SJCRH30 (cell line): ENCODE measurements at regions not wholly inside any gene's neighbourhood (a gene's known extent, or its start where the extent isn't known, plus 50 kb on each side); places are given as distances from the start of the nearest gene placed in this dataset.
"Not testable (repeated sequence)": the region's sequence is repeated elsewhere in the genome, so short reads cannot be mapped to it uniquely, and the experiment has no call there.

Experiments used
- DNase-seq, 2 experiments: peaks; one replicate each; pipeline ENCODE4 v3.0.0-alpha.2; 2015 to 2020
- H3K27ac ChIP-seq: fragments of 250-450 bp; sonication (Bioruptor Pico); 2 replicates; pipeline ENCODE4 v1.5.1; 2020; ENCODE audit warnings: mild to moderate bottlenecking, moderate library complexity
- H3K27me3 ChIP-seq: fragments of 250-450 bp; sonication (Bioruptor Pico); 2 replicates; pipeline ENCODE4 v1.5.1; 2020; ENCODE audit warnings: mild to moderate bottlenecking, moderate library complexity
- H3K36me3 ChIP-seq: fragments of 250-450 bp; sonication (Bioruptor Pico); 2 replicates; pipeline ENCODE4 v1.5.1; 2020; ENCODE audit warnings: mild to moderate bottlenecking, moderate library complexity
- H3K4me1 ChIP-seq: fragments of 250-450 bp; sonication (Bioruptor Pico); 2 replicates; pipeline ENCODE4 v1.5.1; 2020; ENCODE audit warnings: mild to moderate bottlenecking, moderate library complexity
- H3K4me3 ChIP-seq: fragments of 250-450 bp; sonication (Bioruptor Pico); 2 replicates; pipeline ENCODE4 v1.5.1; 2020; ENCODE audit warnings: mild to moderate bottlenecking, moderate library complexity
- H3K9me3 ChIP-seq: fragments of 250-450 bp; sonication (Bioruptor Pico); replicated peaks from 2 replicates; pipeline ENCODE4 v1.5.1; 2020; ENCODE audit warnings: mild to moderate bottlenecking, moderate library complexity

GRCh38 chr9:21696411-21696871 is 106.0 kb upstream of the MTAP start:
- DNase-seq = no peak
- Histone ChIP-seq H3K27ac (no peak overlapping the region), H3K27me3 (0 out of 2 replicates have a peak, but pooled peaks cover 2% of the 10 kb centered on the region), H3K9me3 (no peaks in the 10 kb centered on the region), H3K4me1 (no peaks in the 10 kb centered on the region), H3K4me3 (no peak overlapping the region), H3K36me3 (no peaks in the 10 kb centered on the region)

- no peaks in the 10 kb centered on the region for H3K27me3 ChIP-seq
- H3K36me3 ChIP-seq = no peaks in the 10 kb centered on the region
- no peak overlapping the region for H3K4me3 ChIP-seq
- DNase-seq = peak in 1 of 2 experiments; percentile 19
- no peaks in the 10 kb centered on the region for H3K9me3 ChIP-seq
- peak overlapping the region; percentile 34 for H3K27ac ChIP-seq
- H3K4me1 ChIP-seq = peaks cover 5% of the 10 kb centered on the region
These were observed 94.2 kb upstream of the MTAP start for GRCh38 chr9:21708260-21708711.

GRCh38 chr9:21708856-21709255 is 93.6 kb upstream of the MTAP start:
- no peaks in the 10 kb centered on the region for H3K27me3 ChIP-seq
- no peak overlapping the region; the same call in 1 of the 2 replicates for H3K4me3 ChIP-seq
- H3K4me1 ChIP-seq = peaks cover 5% of the 10 kb centered on the region
- DNase-seq = peak; percentile 27 to 55
- no peaks in the 10 kb centered on the region for H3K9me3 ChIP-seq
- H3K27ac ChIP-seq = peak overlapping the region; percentile 34
- no peaks in the 10 kb centered on the region for H3K36me3 ChIP-seq

- peak; percentile 42 to 72 for DNase-seq
- Histone ChIP-seq H3K9me3 (no peaks in the 10 kb centered on the region), H3K27ac (no peak overlapping the region)
These were observed 92.9 kb upstream of the MTAP start for GRCh38 chr9:21709464-21710058.

GRCh38 chr9:21710548-21711191 is 91.8 kb upstream of the MTAP start:
- Histone ChIP-seq H3K36me3 (no peaks in the 10 kb centered on the region), H3K9me3 (no peaks in the 10 kb centered on the region), H3K27me3 (no peaks in the 10 kb centered on the region), H3K4me1 (peaks cover 5% of the 10 kb centered on the region), H3K4me3 (no peak overlapping the region), H3K27ac (no peak overlapping the region)
- no peak for DNase-seq

More at GRCh38 chr9:21709464-21710058, 92.9 kb upstream of the MTAP start:
- Histone ChIP-seq H3K27me3 (no peaks in the 10 kb centered on the region), H3K36me3 (no peaks in the 10 kb centered on the region), H3K4me3 (no peak overlapping the region; the same call in 1 of the 2 replicates), H3K4me1 (peaks cover 5% of the 10 kb centered on the region)

- DNase-seq = peak in 1 of 2 experiments; percentile 4
- Histone ChIP-seq H3K4me1 (peaks cover 5% of the 10 kb centered on the region), H3K27ac (no peak overlapping the region), H3K4me3 (no peak overlapping the region), H3K27me3 (no peaks in the 10 kb centered on the region), H3K9me3 (no peaks in the 10 kb centered on the region), H3K36me3 (no peaks in the 10 kb centered on the region)
These were observed 90.9 kb upstream of the MTAP start for GRCh38 chr9:21711504-21711903.

- Histone ChIP-seq H3K36me3 (no peaks in the 10 kb centered on the region), H3K4me3 (no peak overlapping the region), H3K27ac (no peak overlapping the region), H3K4me1 (no peaks in the 10 kb centered on the region), H3K27me3 (no peaks in the 10 kb centered on the region), H3K9me3 (no peaks in the 10 kb centered on the region)
- no peak for DNase-seq
These were observed 87.0 kb upstream of the MTAP start for GRCh38 chr9:21715408-21715807.

- H3K4me3 ChIP-seq = no peak overlapping the region
- H3K4me1 ChIP-seq = no peaks in the 10 kb centered on the region
- H3K9me3 ChIP-seq = no peaks in the 10 kb centered on the region
- H3K27me3 ChIP-seq = no peaks in the 10 kb centered on the region
- no peak for DNase-seq
- H3K36me3 ChIP-seq = no peaks in the 10 kb centered on the region
- no peak overlapping the region for H3K27ac ChIP-seq
These were observed 81.7 kb upstream of the MTAP start for GRCh38 chr9:21720758-21721157.

- not testable (repeated sequence) for DNase-seq, H3K36me3 ChIP-seq, H3K4me1 ChIP-seq, H3K27ac ChIP-seq, H3K9me3 ChIP-seq, H3K27me3 ChIP-seq, H3K4me3 ChIP-seq
These were observed 75.0 kb upstream of the MTAP start for GRCh38 chr9:21727411-21727810.

- DNase-seq = no peak
- H3K4me3 ChIP-seq = no peak overlapping the region
- no peaks in the 10 kb centered on the region for H3K27me3 ChIP-seq
- H3K27ac ChIP-seq = no peak overlapping the region
- H3K9me3 ChIP-seq = no peaks in the 10 kb centered on the region
- no peaks in the 10 kb centered on the region for H3K36me3 ChIP-seq
- no peaks in the 10 kb centered on the region for H3K4me1 ChIP-seq
These were observed 73.7 kb upstream of the MTAP start for GRCh38 chr9:21728781-21729180.

- no peak overlapping the region for H3K4me3 ChIP-seq
- no peaks in the 10 kb centered on the region for H3K4me1 ChIP-seq
- H3K9me3 ChIP-seq = no peaks in the 10 kb centered on the region
- H3K27me3 ChIP-seq = no peaks in the 10 kb centered on the region
- H3K36me3 ChIP-seq = no peaks in the 10 kb centered on the region
- no peak for DNase-seq
- no peak overlapping the region for H3K27ac ChIP-seq
These were observed 72.8 kb upstream of the MTAP start for GRCh38 chr9:21729648-21730047.

- H3K36me3 ChIP-seq = no peaks in the 10 kb centered on the region
- H3K27ac ChIP-seq = no peak overlapping the region
- no peaks in the 10 kb centered on the region for H3K9me3 ChIP-seq
- H3K4me3 ChIP-seq = no peak overlapping the region
- no peaks in the 10 kb centered on the region for H3K27me3 ChIP-seq
- H3K4me1 ChIP-seq = no peaks in the 10 kb centered on the region
- no peak for DNase-seq
These were observed 71.5 kb upstream of the MTAP start for GRCh38 chr9:21730899-21731298.

GRCh38 chr9:21741151-21741550 is 61.3 kb upstream of the MTAP start:
- DNase-seq = no peak
- no peaks in the 10 kb centered on the region for H3K36me3 ChIP-seq
- H3K27ac ChIP-seq = no peak overlapping the region
- H3K27me3 ChIP-seq = no peaks in the 10 kb centered on the region
- H3K9me3 ChIP-seq = no peaks in the 10 kb centered on the region
- H3K4me3 ChIP-seq = no peak overlapping the region
- no peaks in the 10 kb centered on the region for H3K4me1 ChIP-seq

- Histone ChIP-seq H3K4me1 (no peaks in the 10 kb centered on the region), H3K27me3 (no peaks in the 10 kb centered on the region), H3K36me3 (no peaks in the 10 kb centered on the region), H3K4me3 (no peak overlapping the region), H3K9me3 (no peaks in the 10 kb centered on the region), H3K27ac (no peak overlapping the region)
- no peak for DNase-seq
These were observed 58.1 kb upstream of the MTAP start for GRCh38 chr9:21744320-21744719.

GRCh38 chr9:21744841-21745240 is 57.6 kb upstream of the MTAP start:
- Histone ChIP-seq H3K9me3 (no peaks in the 10 kb centered on the region), H3K36me3 (no peaks in the 10 kb centered on the region), H3K27me3 (no peaks in the 10 kb centered on the region), H3K4me3 (no peak overlapping the region), H3K4me1 (no peaks in the 10 kb centered on the region), H3K27ac (no peak overlapping the region)
- no peak for DNase-seq

- Histone ChIP-seq H3K36me3 (no peaks in the 10 kb centered on the region), H3K27me3 (no peaks in the 10 kb centered on the region), H3K4me1 (no peaks in the 10 kb centered on the region), H3K9me3 (no peaks in the 10 kb centered on the region), H3K27ac (no peak overlapping the region), H3K4me3 (no peak overlapping the region)
- no peak for DNase-seq
These were observed 55.9 kb upstream of the MTAP start for GRCh38 chr9:21746550-21746949.
